ENCODE measurements at regions not wholly inside any gene's neighbourhood (a gene's known extent, or its start where the extent isn't known, plus 50 kb on each side); places are given as distances from the start of the nearest gene placed in this dataset.

- H3K4me1 ChIP-seq (ENCODE audit: insufficient read depth, low read length), result no peaks in the 10 kb centered on the region
- H3K4me3 ChIP-seq (ENCODE audit: low read depth in 1 of 2, low read length in 2 of 2), result no peak overlapping the region
Measured at GRCh38 chr10:47241946-47242867, 57.8 kb upstream of the GDF10 start.

DNA sequence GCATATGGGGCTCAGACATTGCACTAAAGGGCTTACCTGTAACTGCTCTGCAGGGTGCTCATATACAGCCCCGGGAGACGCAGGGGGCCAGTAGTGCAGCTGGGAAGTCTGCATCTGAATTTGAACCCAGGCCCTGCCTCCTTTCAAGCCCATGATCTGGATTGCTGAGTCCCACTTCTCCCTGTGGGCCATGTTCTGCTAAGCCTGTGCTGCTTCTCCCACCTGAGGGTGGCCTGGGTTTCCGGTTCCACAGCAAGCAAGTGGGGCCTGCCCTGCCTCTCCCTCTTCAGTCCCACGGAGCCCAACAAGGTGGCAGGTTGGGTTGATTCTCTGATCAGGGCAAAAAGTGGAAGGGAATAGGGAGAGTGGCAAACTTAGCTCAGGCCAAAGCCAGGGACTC is 56.6 kb upstream of the GDF10 start:
- H3K27ac ChIP-seq (ENCODE audit: low read depth, low read length), result no peak overlapping the region
- no peak overlapping the region for H3K9ac ChIP-seq (ENCODE audit: low read length)
- H3K36me3 ChIP-seq (ENCODE audit: insufficient read depth, low read length), result no peaks in the 10 kb centered on the region
- no peak overlapping the region for H3K4me3 ChIP-seq (ENCODE audit: low read depth in 1 of 2, low read length in 2 of 2)
- H3K4me1 ChIP-seq (ENCODE audit: insufficient read depth, low read length), result no peaks in the 10 kb centered on the region
- H3K27me3 ChIP-seq (ENCODE audit: control insufficient read depth in 1 of 2, insufficient read depth in 2 of 2, low read length in 2 of 2), result no peaks in the 10 kb centered on the region
- H3K9me3 ChIP-seq (ENCODE audit: low read length), result no peaks in the 10 kb centered on the region

More at GRCh38 chr10:47241946-47242867, 57.8 kb upstream of the GDF10 start:
- H3K27me3 ChIP-seq (ENCODE audit: control insufficient read depth in 1 of 2, insufficient read depth in 2 of 2, low read length in 2 of 2), result no peaks in the 10 kb centered on the region
- no peaks in the 10 kb centered on the region for H3K36me3 ChIP-seq (ENCODE audit: insufficient read depth, low read length)
- no peaks in the 10 kb centered on the region for H3K9me3 ChIP-seq (ENCODE audit: low read length)
- H3K9ac ChIP-seq (ENCODE audit: low read length), result no peak overlapping the region
- no peak overlapping the region for H3K27ac ChIP-seq (ENCODE audit: low read depth, low read length)

- no peaks in the 10 kb centered on the region for H3K27me3 ChIP-seq (ENCODE audit: control insufficient read depth in 1 of 2, insufficient read depth in 2 of 2, low read length in 2 of 2)
- no peak overlapping the region for H3K9ac ChIP-seq (ENCODE audit: low read length)
- no peaks in the 10 kb centered on the region for H3K9me3 ChIP-seq (ENCODE audit: low read length)
- no peaks in the 10 kb centered on the region for H3K4me1 ChIP-seq (ENCODE audit: insufficient read depth, low read length)
- H3K36me3 ChIP-seq (ENCODE audit: insufficient read depth, low read length), result no peaks in the 10 kb centered on the region
- H3K27ac ChIP-seq (ENCODE audit: low read depth, low read length), result no peak overlapping the region
- H3K4me3 ChIP-seq (ENCODE audit: low read depth in 1 of 2, low read length in 2 of 2), result no peak overlapping the region
Measured at GRCh38 chr10:47243791-47244190, 56.2 kb upstream of the GDF10 start.

- H3K36me3 ChIP-seq (ENCODE audit: insufficient read depth, low read length), result no peaks in the 10 kb centered on the region
- H3K27me3 ChIP-seq (ENCODE audit: control insufficient read depth in 1 of 2, insufficient read depth in 2 of 2, low read length in 2 of 2), result no peaks in the 10 kb centered on the region
- no peak overlapping the region for H3K4me3 ChIP-seq (ENCODE audit: low read depth in 1 of 2, low read length in 2 of 2)
- no peak overlapping the region for H3K27ac ChIP-seq (ENCODE audit: low read depth, low read length)
- H3K4me1 ChIP-seq (ENCODE audit: insufficient read depth, low read length), result no peaks in the 10 kb centered on the region
- no peaks in the 10 kb centered on the region for H3K9me3 ChIP-seq (ENCODE audit: low read length)
- H3K9ac ChIP-seq (ENCODE audit: low read length), result no peak overlapping the region
Measured at GRCh38 chr10:47244560-47245500, 55.2 kb upstream of the GDF10 start.

GRCh38 chr10:47245731-47246350 is 54.2 kb upstream of the GDF10 start:
- no peak overlapping the region for H3K9ac ChIP-seq (ENCODE audit: low read length)
- no peak overlapping the region for H3K4me3 ChIP-seq (ENCODE audit: low read depth in 1 of 2, low read length in 2 of 2)
- H3K9me3 ChIP-seq (ENCODE audit: low read length), result no peaks in the 10 kb centered on the region
- H3K27me3 ChIP-seq (ENCODE audit: control insufficient read depth in 1 of 2, insufficient read depth in 2 of 2, low read length in 2 of 2), result no peaks in the 10 kb centered on the region
- no peak overlapping the region for H3K27ac ChIP-seq (ENCODE audit: low read depth, low read length)
- H3K4me1 ChIP-seq (ENCODE audit: insufficient read depth, low read length), result no peaks in the 10 kb centered on the region
- no peaks in the 10 kb centered on the region for H3K36me3 ChIP-seq (ENCODE audit: insufficient read depth, low read length)

DNA sequence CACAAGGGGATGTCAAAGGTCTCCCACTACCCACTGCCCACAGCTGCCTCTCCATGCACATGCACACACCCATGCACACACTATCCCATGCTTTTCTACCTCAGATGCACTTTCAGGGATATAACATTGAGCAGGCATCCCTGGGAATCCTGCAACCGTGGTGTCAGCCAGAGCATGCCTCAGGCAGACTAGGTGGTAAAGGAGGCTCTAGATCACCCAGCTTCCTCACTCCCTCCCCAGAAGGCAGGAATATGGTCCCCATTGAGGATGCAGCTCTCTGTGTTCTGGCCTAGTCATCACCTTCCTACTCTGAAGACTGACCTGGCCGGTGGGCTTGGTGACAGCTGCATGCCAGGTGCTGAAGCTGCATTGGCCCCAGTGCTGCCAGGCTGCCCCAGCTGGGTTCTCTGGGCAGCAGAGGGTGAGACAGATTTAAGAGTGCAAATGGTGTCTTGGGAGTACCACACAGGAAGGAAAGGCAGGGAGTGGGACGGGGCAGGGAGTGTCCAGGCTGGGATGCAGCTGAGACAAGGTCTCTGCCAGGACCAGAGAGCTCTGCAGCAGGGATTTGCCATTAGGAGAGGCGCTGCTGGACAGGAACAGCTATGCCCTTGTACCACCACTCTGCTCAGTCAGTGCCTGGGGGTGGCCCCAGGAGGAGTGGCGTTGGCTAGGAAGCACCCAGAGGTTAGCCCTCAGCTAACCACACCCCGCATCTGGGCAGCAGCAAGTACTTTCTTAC is 53.4 kb upstream of the GDF10 start:
- no peaks in the 10 kb centered on the region for H3K4me1 ChIP-seq (ENCODE audit: insufficient read depth, low read length)
- no peak overlapping the region for H3K27ac ChIP-seq (ENCODE audit: low read depth, low read length)
- H3K4me3 ChIP-seq (ENCODE audit: low read depth in 1 of 2, low read length in 2 of 2), result no peak overlapping the region
- H3K27me3 ChIP-seq (ENCODE audit: control insufficient read depth in 1 of 2, insufficient read depth in 2 of 2, low read length in 2 of 2), result no peaks in the 10 kb centered on the region
- H3K36me3 ChIP-seq (ENCODE audit: insufficient read depth, low read length), result no peaks in the 10 kb centered on the region
- H3K9me3 ChIP-seq (ENCODE audit: low read length), result no peaks in the 10 kb centered on the region
- no peak overlapping the region for H3K9ac ChIP-seq (ENCODE audit: low read length)

DNA sequence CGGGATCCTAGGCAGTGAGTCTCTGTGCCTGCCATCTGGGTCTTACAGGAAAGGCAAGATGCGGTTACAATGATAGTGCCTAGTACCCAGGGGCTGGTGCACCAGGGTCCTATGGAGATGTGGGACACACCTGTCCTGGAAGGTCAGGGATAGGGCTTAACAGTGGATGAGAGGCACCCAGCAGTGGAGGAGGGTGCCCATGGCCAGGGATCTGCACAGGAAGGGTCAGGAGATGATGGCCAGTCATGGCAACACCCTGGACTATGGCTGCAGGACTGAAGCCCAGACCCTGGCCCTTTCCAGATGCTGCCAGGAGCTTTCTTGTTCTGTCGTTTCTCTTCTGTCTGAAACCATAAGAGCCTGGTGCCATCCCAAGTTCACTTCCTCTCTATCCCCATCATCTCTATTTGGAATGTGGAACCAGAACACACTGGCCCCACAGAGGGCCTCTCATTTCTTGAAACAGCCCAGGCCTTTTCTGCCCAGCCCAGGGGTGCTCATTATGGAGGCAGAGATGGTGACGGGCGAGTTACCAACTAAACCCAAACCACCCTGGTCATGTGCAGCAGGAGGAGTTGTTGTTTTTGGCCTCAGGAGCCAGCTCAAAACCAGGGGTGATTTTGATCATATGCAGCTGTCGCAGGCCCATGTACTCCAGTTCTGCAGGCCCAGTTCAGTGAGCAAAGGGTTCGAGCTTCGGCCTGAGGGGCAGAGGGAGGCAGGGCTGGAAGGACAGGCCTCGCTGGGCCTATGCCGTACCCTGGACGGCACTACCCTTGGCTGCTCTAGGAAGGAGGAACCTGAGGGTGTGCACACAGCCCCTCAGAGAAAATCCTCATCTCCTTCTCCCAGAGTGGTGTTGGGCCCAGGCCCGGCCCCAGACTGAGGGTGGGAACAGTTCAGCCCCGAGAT is 52.6 kb upstream of the GDF10 start:
- Histone ChIP-seq H3K9me3 (ENCODE audit: low read length) (no peaks in the 10 kb centered on the region), H3K9ac (ENCODE audit: low read length) (no peak overlapping the region), H3K36me3 (ENCODE audit: insufficient read depth, low read length) (no peaks in the 10 kb centered on the region), H3K4me3 (ENCODE audit: low read depth in 1 of 2, low read length in 2 of 2) (no peak overlapping the region), H3K4me1 (ENCODE audit: insufficient read depth, low read length) (no peaks in the 10 kb centered on the region), H3K27ac (ENCODE audit: low read depth, low read length) (no peak overlapping the region), H3K27me3 (ENCODE audit: control insufficient read depth in 1 of 2, insufficient read depth in 2 of 2, low read length in 2 of 2) (no peaks in the 10 kb centered on the region)

GRCh38 chr10:47248386-47249090 is 51.5 kb upstream of the GDF10 start:
- no peak overlapping the region for H3K4me3 ChIP-seq (ENCODE audit: low read depth in 1 of 2, low read length in 2 of 2)

GRCh38 chr10:47249881-47250280 is 50.1 kb upstream of the GDF10 start:
- Histone ChIP-seq H3K27ac (ENCODE audit: low read depth, low read length) (no peak overlapping the region), H3K9me3 (ENCODE audit: low read length) (no peaks in the 10 kb centered on the region), H3K4me3 (ENCODE audit: low read depth in 1 of 2, low read length in 2 of 2) (no peak overlapping the region), H3K9ac (ENCODE audit: low read length) (no peak overlapping the region), H3K4me1 (ENCODE audit: insufficient read depth, low read length) (no peaks in the 10 kb centered on the region), H3K36me3 (ENCODE audit: insufficient read depth, low read length) (no peaks in the 10 kb centered on the region), H3K27me3 (ENCODE audit: control insufficient read depth in 1 of 2, insufficient read depth in 2 of 2, low read length in 2 of 2) (peaks cover 0 to 4% of the 10 kb centered on the region in 2 donors)

More at GRCh38 chr10:47248386-47249090, 51.5 kb upstream of the GDF10 start:
- no peak overlapping the region for H3K9ac ChIP-seq (ENCODE audit: low read length)
- no peaks in the 10 kb centered on the region for H3K36me3 ChIP-seq (ENCODE audit: insufficient read depth, low read length)
- no peaks in the 10 kb centered on the region for H3K9me3 ChIP-seq (ENCODE audit: low read length)
- peaks cover 0 to 4% of the 10 kb centered on the region in 2 donors for H3K27me3 ChIP-seq (ENCODE audit: control insufficient read depth in 1 of 2, insufficient read depth in 2 of 2, low read length in 2 of 2)
- no peak overlapping the region for H3K27ac ChIP-seq (ENCODE audit: low read depth, low read length)
- H3K4me1 ChIP-seq (ENCODE audit: insufficient read depth, low read length), result no peaks in the 10 kb centered on the region
